T-cell (primary cell): ENCODE measurements at regions not wholly inside any gene's neighbourhood (a gene's known extent, or its start where the extent isn't known, plus 50 kb on each side); places are given as distances from the start of the nearest gene placed in this dataset.

ENCODE experiments used
- ATAC-seq, 4 experiments: fragments of 200-7000 bp in 3 of 4; fragments of 150-1000 bp in 1 of 4; cut with Tn5 transposase; replicated peaks in 1 of 4; 1 replicate in 3 of 4; 2 replicates in 1 of 4; pipeline ENCODE4 v1.10.0; 2021; ENCODE audit warnings: moderate library complexity in 3 of 4, mild to moderate bottlenecking in 2 of 4, moderate number of reproducible peaks in 1 of 4
- CTCF ChIA-PET, 2 donors: fragments of 300-600 bp; sonication (Branson Sonifier 250); formaldehyde crosslinking; loops; one replicate each; lab custom pipeline; 2022; ENCODE audit warnings: antibody characterized with exemption in 2 of 2; lab: Charles Lee
- POLR2A ChIA-PET, 2 donors: fragments of 300-600 bp; sonication (Branson Sonifier 250); formaldehyde crosslinking; loops; one replicate each; lab custom pipeline; 2022; ENCODE audit warnings: antibody characterized with exemption in 2 of 2; lab: Charles Lee
- DNase-seq, 35 experiments: peaks; one replicate each; pipeline versions ENCODE4 v3.0.0 to v3.0.0-alpha.2; 2013 to 2023
- H3K27ac ChIP-seq: one replicate; pipeline ENCODE4 v1.5.1; 2013; ENCODE audit warnings: low read length
- H3K27me3 ChIP-seq, 2 experiments: replicated peaks in 1 of 2; 1 replicate in 1 of 2; 2 replicates in 1 of 2; pipeline versions ENCODE4 v1.6.1 to v1.7.0; 2013; ENCODE audit warnings: low read length in 1 of 2, mixed read lengths in 1 of 2; ENCODE audit not compliant: control insufficient read depth in 2 of 2, insufficient read depth in 2 of 2; ENCODE audit errors: extremely low read depth in 1 of 2
- H3K36me3 ChIP-seq, 2 donors: 1 replicate in 1 of 2; 2 replicates in 1 of 2; pipeline versions ENCODE4 v1.6.1 to v1.7.0; 2013; ENCODE audit warnings: low read length in 1 of 2; ENCODE audit not compliant: control insufficient read depth in 2 of 2, insufficient read depth in 1 of 2; ENCODE audit errors: extremely low read depth in 1 of 2
- H3K4me1 ChIP-seq, 2 experiments: 1 replicate in 1 of 2; 2 replicates in 1 of 2; pipeline versions ENCODE4 v1.6.1 to v1.7.0; 2013; ENCODE audit warnings: low read length in 2 of 2, mixed read lengths in 1 of 2; ENCODE audit not compliant: insufficient read depth in 2 of 2, control insufficient read depth in 1 of 2; ENCODE audit errors: extremely low read depth in 1 of 2
- H3K4me3 ChIP-seq, 2 donors: 1 replicate in 1 of 2; 2 replicates in 1 of 2; pipeline versions ENCODE4 v1.5.1 to v1.7.0; 2013; ENCODE audit warnings: mild to moderate bottlenecking in 2 of 2, low read length in 1 of 2, moderate library complexity in 1 of 2; ENCODE audit not compliant: control insufficient read depth in 1 of 2; ENCODE audit errors: extremely low read depth in 1 of 2
- H3K9me3 ChIP-seq: 2 replicates; pipeline ENCODE4 v1.7.0; 2013
- H3K27ac Mint-ChIP-seq, 2 donors: one replicate each; pipeline ENCODE4 v1.8.0; 2020 to 2021; ENCODE audit warnings: mild to moderate bottlenecking in 2 of 2, mixed read lengths in 2 of 2
- H3K27me3 Mint-ChIP-seq, 2 donors: one replicate each; pipeline ENCODE4 v1.8.0; 2021 to 2022; ENCODE audit warnings: mixed read lengths in 2 of 2
- H3K36me3 Mint-ChIP-seq: one replicate; pipeline ENCODE4 v1.8.0; 2021; ENCODE audit warnings: mixed read lengths
- H3K4me1 Mint-ChIP-seq, 3 donors: one replicate each; pipeline ENCODE4 v1.8.0; 2020 to 2022; ENCODE audit warnings: mixed read lengths in 3 of 3, mild to moderate bottlenecking in 1 of 3
- H3K4me3 Mint-ChIP-seq, 3 donors: one replicate each; pipeline ENCODE4 v1.8.0; 2020 to 2022; ENCODE audit warnings: mild to moderate bottlenecking in 3 of 3, mixed read lengths in 3 of 3, moderate library complexity in 3 of 3
- H3K9me3 Mint-ChIP-seq, 3 donors: one replicate each; pipeline ENCODE4 v1.8.0; 2020 to 2022; ENCODE audit warnings: mixed read lengths in 3 of 3
- WGBS: methylation state at CpG from one replicate; pipeline ENCODE4 v1.1.5; 2013; ENCODE audit warnings: missing lambda C conversion rate; ENCODE audit not compliant: insufficient coverage; 5-methylcytosine and 5-hydroxymethylcytosine counted together

DNA sequence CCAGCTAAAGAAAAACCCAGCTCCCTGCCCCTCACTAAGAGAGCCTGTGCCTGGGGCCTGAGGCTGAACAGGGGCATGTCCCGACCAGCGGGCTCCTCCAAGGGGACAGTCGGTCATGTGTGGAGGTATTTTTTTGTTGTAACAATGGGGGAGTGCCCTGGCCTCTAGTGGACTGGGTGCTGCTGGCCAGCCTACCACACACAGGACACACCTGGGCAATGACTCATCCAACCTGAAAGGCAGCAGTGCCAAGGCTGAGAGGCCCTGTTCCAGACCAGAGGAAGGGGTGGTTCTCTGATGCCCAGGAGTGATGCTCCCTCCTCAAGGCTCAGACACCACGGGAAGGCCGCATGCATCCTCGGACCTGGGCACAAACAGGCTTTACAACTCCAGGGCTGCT is 181.5 kb downstream of the OLFM1 start:
- Histone ChIP-seq H3K27ac (no peak overlapping the region), H3K4me1 (no peaks in the 10 kb centered on the region), H3K27me3 (peaks cover 0 to 55% of the 10 kb centered on the region in 2 experiments), H3K36me3 (no peaks in the 10 kb centered on the region), H3K9me3 (no peaks in the 10 kb centered on the region), H3K4me3 (no peak overlapping the region)
- POLR2A ChIA-PET, result no interaction called here
- Mint-ChIP-seq H3K36me3 (no peaks in the 10 kb centered on the region), H3K4me3 (no peak overlapping the region), H3K4me1 (no peaks in the 10 kb centered on the region), H3K9me3 (no peaks in the 10 kb centered on the region), H3K27ac (no peak overlapping the region), H3K27me3 (peaks cover 24 to 47% of the 10 kb centered on the region in 2 donors)
- CTCF ChIA-PET, result no interaction called here
- no peak for DNase-seq
- no peak for ATAC-seq
- WGBS, result 88% methylated on average over 3 of the region's 6 CpGs

- POLR2A ChIA-PET, result no interaction called here
- Histone ChIP-seq H3K27me3 (peaks cover 0 to 55% of the 10 kb centered on the region in 2 experiments), H3K4me3 (no peak overlapping the region), H3K27ac (no peak overlapping the region), H3K9me3 (no peaks in the 10 kb centered on the region), H3K36me3 (no peaks in the 10 kb centered on the region), H3K4me1 (no peaks in the 10 kb centered on the region)
- Mint-ChIP-seq H3K27ac (no peak overlapping the region), H3K9me3 (no peaks in the 10 kb centered on the region), H3K36me3 (no peaks in the 10 kb centered on the region), H3K4me1 (no peaks in the 10 kb centered on the region), H3K4me3 (no peak overlapping the region), H3K27me3 (peaks cover 27 to 47% of the 10 kb centered on the region in 2 donors)
- 87% methylated on average over 20 of the region's 20 CpGs for WGBS
- DNase-seq (no peak), ATAC-seq (no peak)
- CTCF ChIA-PET, result no interaction called here
Observed at GRCh38 chr9:135269912-135270830, 182.7 kb downstream of the OLFM1 start.

- Histone ChIP-seq H3K27ac (no peak overlapping the region), H3K27me3 (peaks cover 0 to 54% of the 10 kb centered on the region in 2 experiments), H3K36me3 (no peaks in the 10 kb centered on the region), H3K9me3 (no peaks in the 10 kb centered on the region), H3K4me3 (no peak overlapping the region), H3K4me1 (no peaks in the 10 kb centered on the region)
- CTCF ChIA-PET, result no interaction called here
- Mint-ChIP-seq H3K4me3 (no peak overlapping the region), H3K36me3 (no peaks in the 10 kb centered on the region), H3K27me3 (peaks cover 28 to 41% of the 10 kb centered on the region in 2 donors), H3K27ac (no peak overlapping the region), H3K4me1 (no peaks in the 10 kb centered on the region), H3K9me3 (no peaks in the 10 kb centered on the region)
- 88% methylated on average over 17 of the region's 19 CpGs for WGBS
- DNase-seq (no peak), ATAC-seq (no peak)
- POLR2A ChIA-PET, result no interaction called here
Observed at GRCh38 chr9:135271425-135271824, 184.0 kb downstream of the OLFM1 start.

DNA sequence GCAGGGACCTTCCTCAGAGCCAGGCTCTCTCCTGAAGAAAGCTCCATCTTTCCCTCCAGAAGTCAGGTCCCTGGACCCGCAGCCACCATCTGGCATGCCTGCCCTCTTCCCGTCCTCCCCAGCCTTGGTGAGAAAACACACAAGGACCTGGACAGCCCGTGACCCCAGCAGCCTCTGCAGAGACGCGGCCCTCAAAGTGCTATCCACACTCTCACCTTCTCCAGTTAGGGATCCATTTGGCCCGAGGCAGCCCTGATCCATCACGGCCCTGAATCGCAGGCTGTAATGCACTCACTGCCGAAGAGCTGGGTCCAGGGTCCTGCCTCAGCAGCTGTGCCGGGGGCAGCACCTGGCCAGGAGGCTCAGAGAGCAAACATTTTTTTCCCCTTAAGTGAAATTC is 185.1 kb downstream of the OLFM1 start:
- no peak for DNase-seq
- CTCF ChIA-PET, result no interaction called here
- H3K27ac Mint-ChIP-seq, result no peak overlapping the region
- no peak for ATAC-seq
- H3K4me3 ChIP-seq, result no peak overlapping the region
- H3K27ac ChIP-seq, result no peak overlapping the region
- H3K27me3 ChIP-seq, result peaks cover 0 to 47% of the 10 kb centered on the region in 2 experiments
- H3K9me3 Mint-ChIP-seq, result no peaks in the 10 kb centered on the region
- H3K4me3 Mint-ChIP-seq, result no peak overlapping the region
- H3K36me3 Mint-ChIP-seq, result no peaks in the 10 kb centered on the region
- peaks cover 28 to 35% of the 10 kb centered on the region in 2 donors for H3K27me3 Mint-ChIP-seq
- POLR2A ChIA-PET, result no interaction called here
- H3K36me3 ChIP-seq, result no peaks in the 10 kb centered on the region
- no peaks in the 10 kb centered on the region for H3K9me3 ChIP-seq
- no peaks in the 10 kb centered on the region for H3K4me1 ChIP-seq
- H3K4me1 Mint-ChIP-seq, result no peaks in the 10 kb centered on the region
- WGBS, result 73% methylated on average over 9 of the region's 10 CpGs

- Histone ChIP-seq H3K36me3 (no peaks in the 10 kb centered on the region), H3K27me3 (peaks cover 0 to 46% of the 10 kb centered on the region in 2 experiments), H3K4me1 (no peaks in the 10 kb centered on the region), H3K27ac (no peak overlapping the region), H3K9me3 (no peaks in the 10 kb centered on the region), H3K4me3 (no peak overlapping the region)
- no peaks in the 10 kb centered on the region for H3K9me3 Mint-ChIP-seq
- ATAC-seq, result no peak
- H3K36me3 Mint-ChIP-seq, result no peaks in the 10 kb centered on the region
- H3K27me3 Mint-ChIP-seq, result peaks cover 28 to 36% of the 10 kb centered on the region in 2 donors
- CTCF ChIA-PET, result no interaction called here
- DNase-seq, result no peak
- H3K4me1 Mint-ChIP-seq, result no peaks in the 10 kb centered on the region
- H3K27ac Mint-ChIP-seq, result no peak overlapping the region
- no peak overlapping the region for H3K4me3 Mint-ChIP-seq
- POLR2A ChIA-PET, result no interaction called here
- WGBS, result 50% methylated on average over 6 of the region's 7 CpGs
Observed at GRCh38 chr9:135273008-135273407, 185.5 kb downstream of the OLFM1 start.

DNA sequence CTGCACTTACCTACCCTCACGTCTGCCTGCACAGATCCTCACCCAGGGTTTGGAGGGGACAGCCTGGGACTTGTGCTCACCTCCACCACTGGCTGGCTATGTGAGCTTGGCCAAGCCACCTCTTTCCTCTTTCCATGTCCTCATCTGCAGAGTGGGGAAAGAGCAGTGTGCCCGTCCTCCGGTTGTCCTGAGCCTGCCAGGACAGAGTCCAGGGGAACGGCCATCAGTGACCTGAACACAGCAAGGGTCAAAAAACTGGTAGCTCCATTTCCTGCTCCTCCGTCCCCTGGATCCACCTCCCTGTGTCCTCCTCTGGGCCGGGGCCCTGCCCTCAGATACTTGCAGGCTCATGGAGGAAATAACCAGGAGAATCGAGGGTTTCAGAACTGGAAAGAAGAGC is 187.7 kb downstream of the OLFM1 start:
- POLR2A ChIA-PET, result no interaction called here
- H3K9me3 ChIP-seq, result no peaks in the 10 kb centered on the region
- Mint-ChIP-seq H3K9me3 (no peaks in the 10 kb centered on the region), H3K27ac (no peak overlapping the region), H3K36me3 (no peaks in the 10 kb centered on the region), H3K27me3 (peaks cover 28 to 40% of the 10 kb centered on the region in 2 donors), H3K4me3 (no peak overlapping the region), H3K4me1 (no peaks in the 10 kb centered on the region)
- H3K27me3 ChIP-seq, result peaks cover 0 to 37% of the 10 kb centered on the region in 2 experiments
- CTCF ChIA-PET, result no interaction called here
- H3K36me3 ChIP-seq, result no peaks in the 10 kb centered on the region
- H3K27ac ChIP-seq, result no peak overlapping the region
- DNase-seq (no peak), ATAC-seq (no peak)
- no peaks in the 10 kb centered on the region for H3K4me1 ChIP-seq
- no peak overlapping the region for H3K4me3 ChIP-seq
- 71% methylated on average over 7 of the region's 7 CpGs for WGBS
